ENCODE measurements at regions not wholly inside any gene's neighbourhood (a gene's known extent, or its start where the extent isn't known, plus 50 kb on each side); places are given as distances from the start of the nearest gene placed in this dataset.
"Not testable (repeated sequence)": the region's sequence is repeated elsewhere in the genome, so short reads cannot be mapped to it uniquely, and the experiment has no call there.

GRCh38 chr13:42478531-42479156 is 95.3 kb upstream of the TNFSF11 start:
- no peak for DNase-seq (ENCODE audit: low read depth)

- DNase-seq (ENCODE audit: low read depth), result no peak
Observed at GRCh38 chr13:42484386-42484785, 89.6 kb upstream of the TNFSF11 start.

GRCh38 chr13:42485272-42485671 is 88.7 kb upstream of the TNFSF11 start:
- DNase-seq (ENCODE audit: low read depth), result no peak

- no peak for DNase-seq (ENCODE audit: low read depth)
Observed at GRCh38 chr13:42486711-42487198, 87.2 kb upstream of the TNFSF11 start.

GRCh38 chr13:42487221-42487620 is 86.7 kb upstream of the TNFSF11 start:
- no peak for DNase-seq (ENCODE audit: low read depth)

- DNase-seq (ENCODE audit: low read depth), result no peak
Observed at GRCh38 chr13:42490676-42491075, 83.3 kb upstream of the TNFSF11 start.

- no peak for DNase-seq (ENCODE audit: low read depth)
Observed at GRCh38 chr13:42492372-42492920, 81.5 kb upstream of the TNFSF11 start.

DNA sequence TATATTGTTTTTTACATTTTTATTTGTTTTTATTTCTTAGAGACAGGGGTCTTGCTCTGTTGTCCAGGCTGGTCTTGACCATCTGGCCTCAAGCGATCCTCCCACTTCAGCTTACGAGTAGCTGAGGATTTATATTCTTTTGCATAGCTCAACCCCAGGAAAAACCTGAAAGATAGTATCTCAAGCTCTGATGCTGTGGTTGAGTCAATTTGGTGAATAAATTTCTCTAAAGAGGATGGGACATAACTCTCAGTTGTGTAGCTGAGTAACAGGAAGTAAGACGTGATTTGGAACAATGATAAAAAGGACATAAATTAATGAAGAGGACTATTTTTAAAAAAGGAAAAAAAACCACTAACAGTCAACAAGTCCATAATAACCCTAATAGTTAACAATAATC is 79.8 kb upstream of the TNFSF11 start:
- DNase-seq (ENCODE audit: low read depth), result no peak

- DNase-seq (ENCODE audit: low read depth), result no peak
Observed at GRCh38 chr13:42495255-42495654, 78.7 kb upstream of the TNFSF11 start.

DNA sequence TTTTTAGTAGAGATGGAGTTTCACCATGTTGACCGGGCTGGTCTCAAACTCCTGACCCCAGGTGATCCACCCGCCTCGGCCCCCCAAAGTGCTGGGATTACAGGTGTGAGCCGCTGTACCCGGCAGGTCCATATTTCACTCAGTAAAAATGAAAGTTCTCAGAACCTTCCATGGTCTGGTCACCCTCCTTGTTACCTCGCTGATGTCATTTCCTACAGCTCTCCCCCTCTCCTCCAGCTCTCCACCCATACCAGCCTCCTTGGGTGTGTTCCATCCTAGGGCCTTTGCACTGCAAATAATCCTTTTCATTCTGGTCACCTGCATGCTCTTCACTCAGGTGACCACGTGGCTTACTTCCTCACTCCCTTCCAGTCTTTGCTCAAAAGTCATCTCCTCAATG is 78.2 kb upstream of the TNFSF11 start:
- no peak for DNase-seq (ENCODE audit: low read depth)

DNA sequence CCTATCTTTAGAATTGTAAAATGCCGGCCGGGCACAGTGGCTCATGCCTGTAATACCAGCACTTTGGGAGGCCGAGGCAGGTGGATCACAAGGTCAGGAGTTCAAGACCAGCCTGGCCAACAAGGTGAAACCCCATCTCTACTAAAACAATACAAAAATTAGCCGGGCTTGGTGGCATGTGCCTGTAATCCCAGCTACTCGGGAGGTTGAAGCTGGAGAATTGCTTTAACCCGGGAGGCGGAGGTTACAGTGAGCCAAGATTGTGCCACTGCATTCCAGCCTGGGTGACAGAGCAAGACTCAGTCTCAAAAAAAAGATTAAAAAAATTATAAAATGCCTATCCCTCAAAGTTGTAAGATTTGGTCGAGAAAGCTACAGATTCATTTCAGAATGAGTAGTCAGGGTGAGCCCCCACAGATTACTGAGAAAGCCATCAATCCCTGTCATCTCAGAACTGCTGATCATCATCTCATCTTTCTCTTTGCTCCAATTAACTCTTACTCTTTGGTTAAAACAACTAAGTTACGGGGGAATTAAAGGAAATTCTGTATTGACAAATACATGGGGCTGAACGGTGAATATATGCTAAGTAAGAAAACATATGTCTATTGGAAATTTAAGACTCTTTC is 76.9 kb upstream of the TNFSF11 start:
- DNase-seq (ENCODE audit: low read depth), result not testable (repeated sequence)

- peak; percentile 22 for DNase-seq (ENCODE audit: low read depth)
Observed at GRCh38 chr13:42497798-42498197, 76.2 kb upstream of the TNFSF11 start.

- no peak for DNase-seq (ENCODE audit: low read depth)
Observed at GRCh38 chr13:42498521-42498920, 75.4 kb upstream of the TNFSF11 start.

All from activated T-cell treated with anti-CD3 and anti-CD28 coated beads for 24 hours (primary cell).